HL-60 (cell line): ENCODE measurements at regions not wholly inside any gene's neighbourhood (a gene's known extent, or its start where the extent isn't known, plus 50 kb on each side); places are given as distances from the start of the nearest gene placed in this dataset.

ENCODE experiments used
- DNase-seq, 2 experiments: peaks; one replicate each; pipeline ENCODE4 v3.0.0-alpha.2; 2010 to 2020; ENCODE audit warnings: low read depth in 1 of 2, low spot score in 1 of 2
- H3K27ac ChIP-seq: fragments of 250-450 bp; sonication (Bioruptor Pico); replicated peaks from 2 replicates; pipeline ENCODE4 v1.5.1; 2020; ENCODE audit warnings: mild to moderate bottlenecking, moderate library complexity
- H3K27me3 ChIP-seq: fragments of 250-450 bp; sonication (Bioruptor Pico); 2 replicates; pipeline ENCODE4 v1.5.1; 2021; ENCODE audit warnings: mild to moderate bottlenecking, moderate library complexity; ENCODE audit not compliant: insufficient read depth, poor library complexity, severe bottlenecking
- H3K4me3 ChIP-seq: replicated peaks from 2 replicates; pipeline ENCODE4 v1.5.1; 2011; ENCODE audit warnings: mild to moderate bottlenecking, control low read depth, low read length; ENCODE audit not compliant: insufficient read depth
- GABPA ChIP-seq: IDR thresholded peaks from 2 replicates; pipeline ENCODE4 v1.6.1; 2012; ENCODE audit warnings: low read depth
- POLR2AphosphoS5 ChIP-seq: IDR thresholded peaks from 2 replicates; pipeline ENCODE4 v1.6.1; 2012; ENCODE audit warnings: low read depth
- SPI1 ChIP-seq: IDR thresholded peaks from 2 replicates; pipeline ENCODE4 v1.6.1; 2012; ENCODE audit warnings: low read depth, mild to moderate bottlenecking, borderline replicate concordance
- TF ChIP-seq, protein P1 (sequence below): IDR thresholded peaks from one replicate; pipeline ENCODE4 v1.5.1; 2011; ENCODE audit warnings: low read length, control low read depth, inconsistent platforms; ENCODE audit not compliant: insufficient read depth
- TF ChIP-seq, protein P2 (sequence below): IDR thresholded peaks from 2 replicates; pipeline ENCODE4 v1.6.1; 2012; ENCODE audit warnings: low read depth; ENCODE audit not compliant: insufficient replicate concordance

DNA sequence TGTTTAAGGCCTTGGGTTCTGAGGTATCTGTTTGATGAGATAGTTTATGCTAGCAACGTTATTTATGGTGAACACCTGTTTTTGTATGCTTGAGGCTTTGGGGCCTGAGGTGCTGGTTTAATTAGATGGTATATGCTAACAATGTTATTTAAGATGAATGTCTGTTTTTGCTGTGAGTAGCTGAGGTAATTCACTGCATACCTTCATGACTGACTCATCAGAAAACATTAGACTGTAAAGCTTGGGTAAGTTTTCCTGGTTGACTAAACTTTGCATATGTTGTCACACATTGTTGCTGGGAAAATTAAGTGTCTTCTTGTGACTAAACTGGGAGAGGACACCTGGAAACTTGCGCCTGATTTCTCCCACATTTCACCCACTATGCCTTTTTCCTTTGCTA is 1026.6 kb downstream of the RAPGEF2 start:
- H3K4me3 ChIP-seq = no peak overlapping the region
- TF ChIP-seq SPI1 (no peak), GABPA (no peak), POLR2AphosphoS5 (no peak)
- TF ChIP-seq, protein P1, sequence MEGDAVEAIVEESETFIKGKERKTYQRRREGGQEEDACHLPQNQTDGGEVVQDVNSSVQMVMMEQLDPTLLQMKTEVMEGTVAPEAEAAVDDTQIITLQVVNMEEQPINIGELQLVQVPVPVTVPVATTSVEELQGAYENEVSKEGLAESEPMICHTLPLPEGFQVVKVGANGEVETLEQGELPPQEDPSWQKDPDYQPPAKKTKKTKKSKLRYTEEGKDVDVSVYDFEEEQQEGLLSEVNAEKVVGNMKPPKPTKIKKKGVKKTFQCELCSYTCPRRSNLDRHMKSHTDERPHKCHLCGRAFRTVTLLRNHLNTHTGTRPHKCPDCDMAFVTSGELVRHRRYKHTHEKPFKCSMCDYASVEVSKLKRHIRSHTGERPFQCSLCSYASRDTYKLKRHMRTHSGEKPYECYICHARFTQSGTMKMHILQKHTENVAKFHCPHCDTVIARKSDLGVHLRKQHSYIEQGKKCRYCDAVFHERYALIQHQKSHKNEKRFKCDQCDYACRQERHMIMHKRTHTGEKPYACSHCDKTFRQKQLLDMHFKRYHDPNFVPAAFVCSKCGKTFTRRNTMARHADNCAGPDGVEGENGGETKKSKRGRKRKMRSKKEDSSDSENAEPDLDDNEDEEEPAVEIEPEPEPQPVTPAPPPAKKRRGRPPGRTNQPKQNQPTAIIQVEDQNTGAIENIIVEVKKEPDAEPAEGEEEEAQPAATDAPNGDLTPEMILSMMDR = no peak
- TF ChIP-seq, protein P2, sequence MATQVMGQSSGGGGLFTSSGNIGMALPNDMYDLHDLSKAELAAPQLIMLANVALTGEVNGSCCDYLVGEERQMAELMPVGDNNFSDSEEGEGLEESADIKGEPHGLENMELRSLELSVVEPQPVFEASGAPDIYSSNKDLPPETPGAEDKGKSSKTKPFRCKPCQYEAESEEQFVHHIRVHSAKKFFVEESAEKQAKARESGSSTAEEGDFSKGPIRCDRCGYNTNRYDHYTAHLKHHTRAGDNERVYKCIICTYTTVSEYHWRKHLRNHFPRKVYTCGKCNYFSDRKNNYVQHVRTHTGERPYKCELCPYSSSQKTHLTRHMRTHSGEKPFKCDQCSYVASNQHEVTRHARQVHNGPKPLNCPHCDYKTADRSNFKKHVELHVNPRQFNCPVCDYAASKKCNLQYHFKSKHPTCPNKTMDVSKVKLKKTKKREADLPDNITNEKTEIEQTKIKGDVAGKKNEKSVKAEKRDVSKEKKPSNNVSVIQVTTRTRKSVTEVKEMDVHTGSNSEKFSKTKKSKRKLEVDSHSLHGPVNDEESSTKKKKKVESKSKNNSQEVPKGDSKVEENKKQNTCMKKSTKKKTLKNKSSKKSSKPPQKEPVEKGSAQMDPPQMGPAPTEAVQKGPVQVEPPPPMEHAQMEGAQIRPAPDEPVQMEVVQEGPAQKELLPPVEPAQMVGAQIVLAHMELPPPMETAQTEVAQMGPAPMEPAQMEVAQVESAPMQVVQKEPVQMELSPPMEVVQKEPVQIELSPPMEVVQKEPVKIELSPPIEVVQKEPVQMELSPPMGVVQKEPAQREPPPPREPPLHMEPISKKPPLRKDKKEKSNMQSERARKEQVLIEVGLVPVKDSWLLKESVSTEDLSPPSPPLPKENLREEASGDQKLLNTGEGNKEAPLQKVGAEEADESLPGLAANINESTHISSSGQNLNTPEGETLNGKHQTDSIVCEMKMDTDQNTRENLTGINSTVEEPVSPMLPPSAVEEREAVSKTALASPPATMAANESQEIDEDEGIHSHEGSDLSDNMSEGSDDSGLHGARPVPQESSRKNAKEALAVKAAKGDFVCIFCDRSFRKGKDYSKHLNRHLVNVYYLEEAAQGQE = no peak
- no peak overlapping the region for H3K27ac ChIP-seq
- DNase-seq = no peak
- H3K27me3 ChIP-seq = no peaks in the 10 kb centered on the region

DNA sequence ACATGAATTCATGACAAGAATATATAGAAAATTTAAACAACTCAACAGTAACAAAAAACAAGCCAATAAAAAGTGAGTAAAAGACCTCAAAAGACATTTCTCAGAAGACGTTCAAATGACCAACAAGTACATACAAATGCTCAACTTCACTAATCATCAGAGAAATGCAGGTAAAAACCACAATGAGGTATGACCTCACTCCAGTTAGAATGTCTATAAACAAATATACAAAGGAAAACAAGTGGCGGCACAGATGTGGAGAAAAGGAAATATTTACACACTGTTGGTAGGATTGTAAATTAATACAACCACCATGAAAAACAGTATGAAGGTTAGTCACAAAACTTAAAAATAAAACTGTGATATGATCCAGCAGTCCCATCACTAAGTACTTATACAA is 1033.1 kb downstream of the RAPGEF2 start:
- H3K4me3 ChIP-seq = no peak overlapping the region
- H3K27ac ChIP-seq = no peak overlapping the region
- DNase-seq = no peak
- TF ChIP-seq, protein P1 = no peak
- TF ChIP-seq GABPA (no peak), POLR2AphosphoS5 (no peak), SPI1 (no peak)
- TF ChIP-seq, protein P2 = no peak
- no peaks in the 10 kb centered on the region for H3K27me3 ChIP-seq

DNA sequence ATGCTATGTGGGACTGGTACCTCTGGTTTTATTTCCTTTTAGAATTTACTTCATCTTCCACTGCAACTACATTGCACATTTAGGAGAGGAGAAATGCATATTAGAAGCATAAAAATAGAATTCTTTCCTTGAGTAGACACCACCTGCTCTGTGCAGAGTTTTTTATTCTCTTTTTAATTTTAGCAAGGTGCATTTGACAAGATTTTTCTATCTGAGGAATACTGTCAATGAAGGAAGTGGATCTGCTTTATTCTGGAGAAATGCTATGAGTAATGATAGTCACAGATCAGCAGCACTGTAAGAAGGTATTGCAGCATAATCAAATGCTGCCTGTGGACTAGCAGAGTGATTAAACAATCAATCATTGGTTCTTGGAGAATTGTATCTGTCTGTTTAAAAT is 1038.3 kb downstream of the RAPGEF2 start:
- no peak overlapping the region for H3K4me3 ChIP-seq
- no peak for DNase-seq
- no peak overlapping the region for H3K27ac ChIP-seq
- TF ChIP-seq, protein P2 = no peak
- TF ChIP-seq, protein P1 = no peak
- TF ChIP-seq GABPA (no peak), POLR2AphosphoS5 (no peak), SPI1 (no peak)
- no peaks in the 10 kb centered on the region for H3K27me3 ChIP-seq
